ENCODE measurements at regions not wholly inside any gene's neighbourhood (a gene's known extent, or its start where the extent isn't known, plus 50 kb on each side); places are given as distances from the start of the nearest gene placed in this dataset.

- no peak for DNase-seq
These were observed 142.5 kb upstream of the TNS3 start for GRCh38 chr7:47724335-47724982.

- no peak for DNase-seq
These were observed 140.2 kb upstream of the TNS3 start for GRCh38 chr7:47722126-47722525.

- no peak for DNase-seq
These were observed 139.8 kb upstream of the TNS3 start for GRCh38 chr7:47721670-47722069.

- DNase-seq: no peak
These were observed 139.0 kb upstream of the TNS3 start for GRCh38 chr7:47720907-47721244.

GRCh38 chr7:47720141-47720906 is 138.4 kb upstream of the TNS3 start:
- DNase-seq: no peak

- DNase-seq: no peak
These were observed 137.8 kb upstream of the TNS3 start for GRCh38 chr7:47719675-47720074.

- DNase-seq: no peak
These were observed 133.7 kb upstream of the TNS3 start for GRCh38 chr7:47715631-47716068.

- no peak for DNase-seq
These were observed 133.0 kb upstream of the TNS3 start for GRCh38 chr7:47714669-47715607.

GRCh38 chr7:47713595-47713994 is 131.7 kb upstream of the TNS3 start:
- DNase-seq: no peak

GRCh38 chr7:47712416-47712815 is 130.5 kb upstream of the TNS3 start:
- DNase-seq: no peak

GRCh38 chr7:47711776-47712175 is 129.9 kb upstream of the TNS3 start:
- no peak for DNase-seq

- DNase-seq: no peak
These were observed 128.5 kb upstream of the TNS3 start for GRCh38 chr7:47710201-47710935.

- no peak for DNase-seq
These were observed 127.5 kb upstream of the TNS3 start for GRCh38 chr7:47709451-47709850.

- no peak for DNase-seq
These were observed 127.1 kb upstream of the TNS3 start for GRCh38 chr7:47709051-47709450.

GRCh38 chr7:47707583-47707982 is 125.7 kb upstream of the TNS3 start:
- no peak for DNase-seq

- DNase-seq: no peak
These were observed 123.0 kb upstream of the TNS3 start for GRCh38 chr7:47704936-47705335.

- DNase-seq: no peak
These were observed 120.2 kb upstream of the TNS3 start for GRCh38 chr7:47702080-47702479.

GRCh38 chr7:47698386-47698785 is 116.5 kb upstream of the TNS3 start:
- DNase-seq: no peak

- no peak for DNase-seq
These were observed 115.6 kb upstream of the TNS3 start for GRCh38 chr7:47697543-47697942.

- no peak for DNase-seq
These were observed 114.3 kb upstream of the TNS3 start for GRCh38 chr7:47696152-47696710.

GRCh38 chr7:47693216-47693615 is 111.3 kb upstream of the TNS3 start:
- DNase-seq: no peak

- no peak for DNase-seq
These were observed 110.1 kb upstream of the TNS3 start for GRCh38 chr7:47691988-47692387.

Data from activated T-cell treated with anti-CD3 and anti-CD28 coated beads, Interleukin-2, amount 50 U/mL, for 48 hours (primary cell).